GM21786 (cell line): ENCODE measurements at regions not wholly inside any gene's neighbourhood (a gene's known extent, or its start where the extent isn't known, plus 50 kb on each side); places are given as distances from the start of the nearest gene placed in this dataset.

Experiments used
- ATAC-seq: cut with Tn5 transposase; IDR thresholded peaks from one replicate; pipeline ENCODE4 v1.9.1; 2021; ENCODE audit not compliant: unreplicated experiment

DNA sequence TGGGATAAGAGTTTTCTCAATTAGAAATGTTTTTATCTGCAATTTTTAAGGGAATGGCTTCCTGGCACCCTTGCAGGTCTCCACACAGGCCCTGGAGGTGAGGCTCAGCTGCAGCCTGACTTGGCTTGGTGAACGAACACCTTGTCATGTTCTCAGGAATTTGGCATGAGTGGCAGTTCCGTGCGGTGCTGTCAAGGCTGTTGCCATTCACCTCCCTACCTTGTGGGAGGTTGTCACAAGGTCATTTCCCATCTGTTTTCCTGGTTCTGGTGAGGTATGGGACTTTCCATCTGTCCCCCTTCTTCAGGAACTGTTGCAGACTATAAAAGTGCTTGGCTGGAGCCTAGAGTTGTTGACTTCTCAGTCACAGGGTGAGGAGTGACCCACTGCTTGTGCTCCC is 82.9 kb downstream of the ELOVL4 start:
- no peak for ATAC-seq

DNA sequence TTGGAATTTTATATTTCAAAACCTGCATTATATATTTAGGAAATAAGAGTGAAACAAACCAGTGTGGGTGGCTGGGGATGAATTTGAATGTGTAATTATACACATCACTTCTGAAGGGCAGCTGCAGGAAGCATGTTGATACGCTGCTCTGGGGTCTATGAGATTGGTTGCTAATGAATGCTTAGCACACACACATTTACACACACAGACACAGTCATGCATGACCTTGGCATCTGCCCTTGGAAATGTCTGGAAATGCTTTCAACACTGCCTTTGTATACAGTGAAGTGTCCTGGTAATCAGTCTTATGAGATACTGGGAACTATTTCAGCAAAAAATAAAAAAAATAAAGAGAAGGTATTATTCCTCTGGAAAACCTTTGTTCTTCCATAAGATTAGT is 83.4 kb downstream of the ELOVL4 start:
- ATAC-seq = no peak

DNA sequence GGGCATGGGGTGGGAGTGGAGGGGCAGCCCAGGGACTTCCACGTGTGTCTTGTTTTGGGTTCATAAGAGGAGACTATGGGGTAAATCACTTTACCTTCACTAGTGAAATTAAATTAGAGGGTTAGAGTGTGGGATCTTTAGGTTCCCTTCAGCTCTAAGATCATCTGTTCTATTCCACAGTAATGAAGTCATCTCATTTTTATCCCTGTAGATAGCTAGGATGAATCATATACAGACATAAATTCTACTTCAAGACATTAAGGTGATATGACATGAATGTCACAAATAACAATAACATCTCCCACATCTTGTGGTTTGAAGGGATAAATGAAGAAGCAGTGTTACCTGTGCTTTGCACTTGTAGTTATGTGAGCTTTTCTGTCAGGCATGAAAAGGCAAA is 83.8 kb downstream of the ELOVL4 start:
- no peak for ATAC-seq

DNA sequence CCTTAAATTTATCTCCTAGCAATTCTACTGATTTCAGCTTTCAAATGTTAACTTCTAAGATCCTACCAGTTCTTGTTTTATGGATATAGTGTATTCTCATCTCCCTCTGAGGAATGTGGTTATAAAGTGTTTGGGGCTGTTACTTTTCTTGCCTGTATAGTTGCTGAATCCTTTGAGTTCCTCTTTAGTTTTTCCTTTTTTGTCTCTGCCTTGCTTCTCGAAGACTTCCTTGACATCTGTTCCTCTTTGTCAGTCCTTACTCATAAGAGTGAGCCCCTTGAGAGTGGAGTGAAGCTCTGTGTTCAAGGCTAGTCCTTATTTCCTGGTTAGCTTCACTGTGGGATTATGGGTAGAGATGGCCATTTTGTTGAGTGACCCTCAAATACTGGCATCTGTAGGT is 84.6 kb downstream of the ELOVL4 start:
- no peak for ATAC-seq

DNA sequence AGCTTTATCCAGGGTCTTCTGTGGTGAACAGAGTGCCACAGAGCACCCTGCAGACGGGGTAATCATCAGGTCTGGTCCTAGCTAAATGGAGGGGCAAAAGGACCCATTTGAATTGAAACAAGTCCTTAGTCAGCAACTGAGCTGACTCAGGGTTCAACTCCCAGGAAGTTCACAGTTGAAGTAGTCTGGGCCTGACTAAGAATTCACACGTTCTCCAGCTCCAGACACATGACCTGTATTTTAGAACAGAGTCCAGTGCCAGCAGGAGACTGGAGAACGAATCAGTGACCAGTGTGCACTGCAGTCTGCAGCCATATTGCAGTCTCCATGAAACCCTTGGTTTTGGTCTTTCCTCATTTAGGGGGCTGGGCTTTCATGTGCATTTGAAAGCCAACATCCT is 85.2 kb downstream of the ELOVL4 start:
- no peak for ATAC-seq

DNA sequence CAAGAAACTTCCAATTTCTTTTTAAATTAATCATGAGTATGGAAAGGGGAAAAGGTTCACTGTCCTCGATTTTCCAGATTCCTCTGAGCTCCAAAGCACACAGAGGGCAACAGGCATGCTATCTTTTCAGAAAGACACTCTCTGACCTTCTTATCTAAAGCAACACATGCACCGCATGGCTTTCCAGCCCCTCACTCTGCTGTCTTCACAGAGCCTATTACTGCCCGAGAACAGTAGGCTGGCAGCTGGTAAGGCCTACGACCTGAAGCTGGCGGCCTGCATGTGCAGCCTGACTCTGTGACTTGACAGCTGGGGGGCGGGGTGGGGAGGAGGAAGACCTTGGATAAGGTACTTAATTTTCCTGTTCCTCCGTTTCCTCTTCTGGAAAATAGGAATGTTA is 86.3 kb downstream of the ELOVL4 start:
- ATAC-seq = no peak

DNA sequence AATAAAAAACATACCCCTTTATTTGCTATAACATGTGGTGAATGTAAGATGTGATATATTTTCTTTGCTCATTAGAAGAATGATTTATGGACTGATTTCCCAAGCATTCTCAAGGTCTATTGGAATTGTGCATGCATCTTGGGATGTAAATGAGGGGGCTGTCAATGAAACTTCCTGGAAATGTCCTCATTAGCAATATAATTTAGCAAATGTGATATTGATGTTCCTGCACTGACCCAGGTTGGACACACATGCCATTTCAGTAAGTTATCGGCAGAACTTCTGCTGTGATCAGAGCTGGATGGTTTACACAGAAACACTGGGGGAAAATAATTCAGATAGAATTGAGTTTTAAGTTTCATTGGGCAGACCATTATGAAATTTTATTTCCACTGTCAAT is 99.9 kb downstream of the ELOVL4 start:
- no peak for ATAC-seq

DNA sequence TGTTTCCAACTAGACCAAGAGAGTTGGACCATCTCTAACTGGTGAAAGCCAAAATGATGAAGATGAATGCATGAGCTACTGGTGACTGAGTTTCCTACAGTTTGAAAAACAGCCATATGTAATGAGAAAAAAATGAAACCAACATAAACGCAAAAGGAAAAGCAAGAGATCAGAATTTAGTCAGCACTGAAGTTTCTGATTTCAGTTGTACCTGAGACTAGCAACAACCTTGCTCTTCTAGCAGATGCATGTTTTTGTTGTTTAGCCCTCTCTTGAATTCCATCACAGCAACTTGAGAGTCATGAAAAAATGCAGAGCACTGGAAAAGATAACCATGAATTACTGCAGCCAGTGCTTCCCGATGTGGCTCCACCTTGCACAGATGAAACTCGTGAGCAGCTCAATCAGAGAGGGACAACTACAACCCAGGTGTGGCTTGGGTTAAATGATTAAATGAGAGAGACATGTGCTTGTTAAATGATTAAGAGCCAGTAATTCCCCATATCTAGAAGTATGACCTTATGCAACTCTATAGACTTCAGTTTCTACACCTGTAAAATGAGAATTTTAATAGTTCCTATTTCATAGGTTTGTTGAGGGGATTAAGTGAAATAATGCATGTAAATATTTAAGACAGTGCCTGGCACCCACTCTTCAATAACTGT is 104.8 kb downstream of the ELOVL4 start:
- ATAC-seq = peak; percentile 46

DNA sequence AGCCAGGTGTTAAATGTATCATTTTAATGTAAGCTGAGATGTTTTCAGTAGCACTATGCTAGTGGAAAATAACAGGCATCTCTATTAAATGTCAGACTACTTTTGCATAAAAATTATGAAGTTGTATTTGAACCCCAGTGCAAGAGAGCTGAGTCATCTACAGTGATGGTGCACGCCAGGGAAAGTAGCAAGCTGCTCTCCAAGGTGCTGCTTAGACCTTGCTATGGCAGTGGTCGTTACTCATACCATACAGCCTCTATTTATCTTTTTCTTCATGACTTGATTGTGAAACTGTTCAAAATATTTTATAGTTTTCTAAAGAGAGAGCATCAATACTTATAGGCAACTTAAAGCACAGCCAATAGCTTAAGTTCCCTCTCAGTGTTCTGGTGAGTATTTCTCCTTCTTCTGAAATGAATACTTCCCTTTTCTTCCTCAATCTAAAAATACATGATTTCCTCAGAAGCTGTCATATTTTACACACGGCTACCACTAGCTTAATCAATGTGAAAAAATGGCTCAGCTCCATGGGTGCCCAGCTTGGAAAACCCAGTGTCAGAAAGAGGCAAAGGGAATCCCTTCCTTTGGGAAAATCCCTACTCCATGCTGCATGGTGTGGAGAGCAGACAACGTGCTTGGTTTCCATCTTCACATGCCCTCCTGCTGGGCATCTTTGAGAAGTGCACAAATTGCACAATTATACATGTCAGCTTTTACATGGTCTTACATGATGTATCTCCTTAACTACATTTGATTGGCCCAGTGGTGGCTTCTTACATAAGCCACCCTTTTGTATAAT is 105.6 kb downstream of the ELOVL4 start:
- peak; percentile 34 for ATAC-seq

DNA sequence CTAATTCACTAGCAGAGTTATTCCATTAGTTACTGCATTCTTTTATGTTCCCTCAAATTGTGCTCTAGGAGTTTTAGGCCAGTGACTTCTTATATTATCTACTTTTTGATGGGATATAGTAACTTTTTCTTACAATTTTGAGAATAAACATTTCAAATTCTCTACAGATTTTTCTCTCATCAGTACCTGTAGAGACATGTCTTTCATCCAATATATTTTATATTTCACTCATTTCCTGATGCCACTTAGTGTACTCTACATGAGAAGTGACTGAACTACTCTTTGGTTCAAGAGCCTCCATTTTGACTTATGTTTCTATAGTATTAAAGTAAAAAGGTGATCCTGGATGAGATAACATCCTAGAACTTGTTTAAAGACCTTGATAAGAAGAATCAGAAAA is 108.5 kb downstream of the ELOVL4 start:
- no peak for ATAC-seq

DNA sequence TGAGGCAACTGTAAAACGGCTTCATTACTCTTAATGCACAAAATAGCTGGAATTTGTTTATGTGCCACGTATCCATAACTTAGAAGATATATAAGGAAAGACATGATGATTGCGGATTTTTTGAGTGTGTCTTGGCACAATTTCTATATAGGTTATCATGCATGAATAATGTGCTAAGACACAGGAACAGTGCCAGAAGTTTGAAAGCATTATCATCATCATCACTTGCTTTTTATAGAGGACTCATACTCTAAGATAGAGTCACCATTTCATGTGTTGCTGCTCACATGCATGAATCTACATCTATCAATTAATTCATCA is 113.4 kb downstream of the ELOVL4 start:
- no peak for ATAC-seq

DNA sequence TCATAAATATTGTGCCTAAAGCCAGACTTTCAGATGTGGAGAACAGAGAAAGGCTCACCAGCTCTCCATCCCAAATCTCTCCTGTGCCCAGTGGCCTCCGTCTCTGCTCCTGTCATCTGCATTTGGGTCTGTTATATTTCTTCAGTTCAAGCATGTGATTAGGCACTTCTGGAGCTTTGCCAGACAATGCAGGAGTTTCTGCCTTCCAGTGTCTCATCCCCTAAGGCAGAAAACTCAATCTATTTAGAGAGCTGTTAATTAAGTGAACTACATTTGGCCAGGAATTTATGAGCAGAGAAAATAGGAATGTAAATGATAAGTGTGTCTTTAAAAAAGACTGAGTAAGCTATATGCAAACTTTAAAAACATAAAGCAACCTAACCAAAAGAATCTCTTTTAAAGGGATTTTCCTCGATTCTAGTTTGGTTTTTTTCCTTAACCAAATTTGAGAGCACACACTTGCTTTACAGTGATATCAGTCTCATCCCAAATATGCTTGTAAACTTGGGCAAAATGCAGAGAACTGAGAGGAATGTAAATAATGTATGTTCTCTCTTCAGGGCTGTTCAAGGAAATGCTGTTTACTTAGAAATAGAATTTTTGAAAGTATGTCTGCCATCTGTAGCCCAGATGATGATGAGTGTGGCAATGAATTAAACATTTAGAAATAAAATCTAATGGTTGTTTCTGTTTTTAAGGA is 113.9 kb downstream of the ELOVL4 start:
- no peak for ATAC-seq

DNA sequence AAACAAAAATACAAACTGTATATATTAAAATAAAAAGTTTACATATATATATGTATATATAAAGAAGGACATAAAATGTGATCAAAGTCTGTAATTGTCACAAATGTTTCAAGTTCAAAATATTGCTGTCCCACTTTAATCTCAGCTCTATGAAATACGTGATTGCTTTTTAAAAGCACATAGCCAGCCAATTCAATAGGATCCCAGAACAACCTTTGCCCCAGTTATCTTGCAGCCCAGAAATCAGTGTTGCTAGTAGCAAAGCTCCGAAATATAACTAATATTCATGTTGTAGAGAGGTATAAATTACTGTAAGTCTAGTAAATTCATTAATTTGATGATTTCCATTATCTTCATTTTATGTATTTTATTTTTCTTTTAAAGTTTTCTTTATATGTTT is 114.6 kb downstream of the ELOVL4 start:
- no peak for ATAC-seq

DNA sequence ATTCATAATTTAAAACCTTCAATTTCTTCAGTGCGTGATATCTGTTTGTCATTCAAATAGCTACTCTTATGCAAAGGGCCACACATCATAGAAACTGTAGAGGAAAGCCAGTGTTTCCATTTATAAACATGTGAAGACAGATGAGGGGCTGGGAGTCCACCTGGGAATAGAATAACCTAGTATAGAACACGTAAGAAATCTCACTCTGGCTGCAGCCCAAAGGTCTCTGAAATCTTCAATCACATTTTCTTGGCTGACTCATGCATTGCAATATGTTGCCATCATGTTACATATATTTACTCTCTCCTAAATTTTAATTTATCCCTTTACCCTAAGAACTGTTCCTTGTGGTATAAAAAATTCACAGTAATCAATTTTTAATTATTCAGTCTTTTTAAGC is 123.2 kb downstream of the ELOVL4 start:
- no peak for ATAC-seq

DNA sequence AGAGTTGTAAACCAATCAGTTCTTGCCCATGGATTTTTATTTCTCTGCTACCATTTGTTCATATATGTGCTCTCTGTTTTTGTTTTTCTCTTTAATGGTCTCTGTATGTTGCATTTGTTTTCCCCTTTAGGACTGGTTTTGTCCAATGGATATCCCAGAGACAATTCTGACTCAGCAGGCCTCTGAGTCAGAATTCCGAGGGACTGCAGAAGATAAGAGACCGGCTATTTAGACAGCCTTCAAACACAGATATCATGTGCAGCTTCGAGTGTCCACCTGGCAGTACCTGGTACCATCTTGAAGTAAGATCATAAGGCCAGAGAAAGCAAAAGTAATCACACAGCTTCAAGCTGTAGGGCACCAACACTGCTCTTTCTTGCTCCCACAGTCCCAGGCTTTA is 125.5 kb downstream of the ELOVL4 start:
- no peak for ATAC-seq

DNA sequence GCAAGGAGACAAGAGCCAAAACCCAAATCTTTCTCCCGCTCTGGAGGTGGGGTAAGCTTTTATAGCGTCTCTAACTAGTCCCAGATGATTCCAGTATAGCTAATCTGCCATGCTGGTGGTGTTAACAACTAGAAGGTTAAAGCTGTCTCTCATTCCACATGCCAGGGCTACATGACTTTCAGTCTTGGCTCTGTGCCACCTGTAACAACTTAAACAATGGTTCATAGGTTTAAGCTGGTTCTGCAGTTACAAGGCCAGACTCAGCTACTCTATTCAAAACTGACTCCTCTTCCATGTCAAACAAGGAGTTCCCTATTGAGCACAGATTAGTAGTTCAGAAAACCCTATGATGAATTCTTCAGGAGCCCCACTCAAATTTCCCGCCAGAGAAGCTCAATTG is 128.9 kb downstream of the ELOVL4 start:
- ATAC-seq = no peak

DNA sequence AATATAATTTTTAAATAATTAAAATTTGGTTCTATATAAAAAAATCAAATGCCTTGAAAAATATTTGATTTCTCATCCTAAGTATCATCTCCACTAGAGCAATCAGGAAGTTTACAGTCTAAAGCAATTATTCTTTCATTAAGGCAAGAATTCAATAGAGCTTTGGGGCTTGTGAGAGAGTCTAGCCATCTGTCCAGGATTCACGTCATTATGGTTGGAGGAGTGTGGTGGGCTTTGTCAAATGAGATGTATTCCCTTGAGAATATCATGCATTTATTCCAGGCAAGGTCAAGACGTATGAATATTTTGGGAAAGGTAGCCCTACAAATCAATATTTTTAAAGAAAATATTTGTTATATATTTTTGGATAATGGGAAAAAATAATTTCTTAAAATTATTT is 132.4 kb downstream of the ELOVL4 start:
- no peak for ATAC-seq

DNA sequence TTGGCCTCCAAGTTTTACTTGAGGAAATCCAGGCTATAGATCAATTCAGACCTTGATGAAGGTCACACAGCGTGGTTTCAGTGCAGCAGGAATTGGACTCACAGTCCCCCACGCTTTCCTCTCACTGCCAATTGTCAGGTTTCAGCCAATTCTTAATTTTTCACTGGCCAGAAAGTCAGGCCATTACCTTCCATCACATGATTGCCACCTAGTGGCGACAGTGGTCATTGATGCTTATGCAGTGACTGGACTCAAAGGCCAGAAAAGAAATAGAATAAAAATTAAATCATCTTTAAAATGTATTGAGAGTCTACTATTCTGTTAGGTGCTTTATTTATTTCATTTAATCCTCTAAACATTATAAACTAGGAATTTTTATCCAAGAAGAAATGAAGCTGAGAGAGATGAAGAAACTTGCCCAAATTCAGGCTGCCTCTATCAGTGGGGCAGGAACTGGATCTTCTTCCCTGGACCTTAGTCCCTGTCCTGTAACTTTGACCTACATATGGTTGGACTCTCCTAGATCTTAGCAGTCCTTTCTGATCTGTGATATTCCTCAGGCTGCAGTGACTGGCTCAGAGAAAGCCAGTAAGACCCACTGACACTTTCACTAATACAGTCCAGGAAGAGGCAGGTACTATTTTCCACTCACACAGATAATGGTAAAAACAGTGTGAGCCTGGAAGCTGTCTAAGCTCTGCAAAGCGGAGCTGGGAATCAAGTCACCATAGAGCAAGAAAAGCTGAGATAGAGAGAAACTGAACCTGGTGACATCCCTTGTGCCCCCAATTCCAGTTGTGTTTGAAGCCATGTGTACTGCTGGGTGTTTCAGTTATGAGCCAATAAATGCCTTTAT is 133.3 kb downstream of the ELOVL4 start:
- ATAC-seq = peak; percentile 97

DNA sequence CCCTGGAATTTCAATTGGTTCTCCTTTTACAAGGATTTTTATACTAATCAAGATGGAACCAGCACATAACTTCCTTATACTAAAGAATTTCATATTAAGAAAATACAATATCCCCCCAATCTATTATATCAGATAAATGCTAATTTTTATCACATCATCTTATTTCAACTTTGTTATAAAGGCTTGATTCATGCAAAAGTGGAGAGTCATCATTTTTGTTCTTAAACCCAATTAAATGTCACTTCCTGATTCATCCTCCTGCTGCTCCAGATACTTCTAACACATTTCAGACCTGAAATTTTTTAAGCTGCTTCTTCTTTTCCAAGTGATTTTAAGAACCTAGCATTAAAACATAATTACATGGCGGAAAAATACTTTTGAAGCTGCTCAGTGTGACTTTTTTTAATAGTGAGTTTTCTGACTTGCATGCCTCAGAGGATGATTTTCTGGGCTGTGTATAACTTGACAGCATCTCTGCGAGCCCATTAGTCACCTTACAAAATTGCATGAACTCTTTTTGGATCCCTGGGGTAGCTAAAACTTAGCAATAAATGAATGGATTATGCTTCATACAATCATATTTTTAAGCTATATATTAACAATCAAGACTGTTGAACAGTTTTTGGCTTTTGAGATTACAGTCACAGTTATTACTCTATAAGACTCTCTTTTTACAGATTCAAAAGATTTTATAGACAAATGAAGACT is 134.1 kb downstream of the ELOVL4 start:
- ATAC-seq = no peak

DNA sequence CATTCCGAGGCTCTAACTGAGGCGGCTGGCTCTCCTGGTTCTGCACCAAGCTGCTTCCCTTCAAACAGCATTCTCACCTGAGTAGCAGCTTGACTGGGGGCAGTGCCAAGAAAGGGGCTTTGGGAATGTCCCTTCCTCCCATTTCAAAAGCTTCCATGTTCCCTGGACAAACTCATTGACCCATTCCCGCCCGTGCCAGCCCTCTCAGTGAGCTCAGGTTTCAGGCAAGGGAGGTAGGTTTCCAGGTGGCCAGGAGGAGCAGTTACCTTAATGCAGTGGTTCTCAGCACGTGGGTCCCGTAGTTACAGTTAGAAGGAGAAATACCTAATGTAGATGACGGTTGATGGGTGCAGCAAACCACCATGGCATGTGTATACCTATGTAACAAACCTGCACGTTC is 135.2 kb downstream of the ELOVL4 start:
- no peak for ATAC-seq

DNA sequence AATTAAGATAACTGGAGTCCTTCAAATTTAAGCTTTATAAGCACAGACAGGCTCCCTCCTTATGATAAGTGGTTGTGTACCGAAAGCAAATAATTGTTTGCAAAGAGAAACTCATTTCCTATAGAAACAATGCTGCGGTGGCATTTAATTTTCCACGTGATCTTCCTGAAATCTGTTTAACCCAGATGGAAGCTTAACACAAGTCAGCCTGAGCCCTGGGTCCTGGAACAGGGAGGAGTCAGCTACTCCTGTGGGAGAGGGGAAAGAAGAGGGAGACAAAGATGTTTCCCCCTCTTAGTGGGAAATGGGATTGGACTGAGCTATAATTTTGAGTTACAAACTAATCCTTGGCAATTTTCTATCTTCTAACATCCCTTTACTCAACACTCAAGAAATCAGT is 136.5 kb downstream of the ELOVL4 start:
- ATAC-seq = no peak
